Stomach (tissue), 8 donors: ENCODE measurements at regions not wholly inside any gene's neighbourhood (a gene's known extent, or its start where the extent isn't known, plus 50 kb on each side); places are given as distances from the start of the nearest gene placed in this dataset.
"Not testable (repeated sequence)": the region's sequence is repeated elsewhere in the genome, so short reads cannot be mapped to it uniquely, and the experiment has no call there.

ENCODE experiments used
- DNase-seq, 2 donors: peaks; one replicate each; pipeline versions ENCODE4 v3.0.0 to v3.0.0-alpha.2; 2013 to 2019
- H3K27ac ChIP-seq, 5 donors: fragments of 200-600 bp in 4 of 5; sonication (generic) in 4 of 5; one replicate each; pipeline ENCODE4 v1.5.1; 2013 to 2019; ENCODE audit warnings: mild to moderate bottlenecking in 1 of 5, moderate library complexity in 1 of 5
- H3K27me3 ChIP-seq, 3 donors: fragments of 200-600 bp; sonication (generic); one replicate each; pipeline ENCODE4 v1.5.1; 2017 to 2019; ENCODE audit warnings: mixed run types in 1 of 3
- H3K36me3 ChIP-seq, 4 donors: fragments of 200-600 bp; sonication (generic); 1 replicate in 3 of 4; 2 replicates in 1 of 4; pipeline ENCODE4 v1.5.1; 2016 to 2019
- H3K4me1 ChIP-seq, 4 donors: fragments of 200-600 bp; sonication (generic); one replicate each; pipeline ENCODE4 v1.5.1; 2016 to 2019
- H3K4me3 ChIP-seq, 4 donors: fragments of 200-600 bp; sonication (generic) in 3 of 4; one replicate each; pipeline ENCODE4 v1.5.1; 2016 to 2019; ENCODE audit warnings: mild to moderate bottlenecking in 1 of 4
- H3K9me3 ChIP-seq, 4 donors: fragments of 200-600 bp; sonication (generic); one replicate each; pipeline ENCODE4 v1.5.1; 2016 to 2019
- CTCF ChIP-seq, 7 experiments: fragments of 450-650 bp in 4 of 7; fragments of 200-600 bp in 3 of 7; sonication (generic) in 3 of 7; IDR thresholded peaks; one replicate each; pipeline ENCODE4 v1.5.1; 2016 to 2019; ENCODE audit warnings: antibody characterized with exemption in 7 of 7, control low read depth in 2 of 7, mild to moderate bottlenecking in 1 of 7
- EP300 ChIP-seq: sonication (generic); formaldehyde crosslinking; IDR thresholded peaks from one replicate; pipeline ENCODE4 v1.6.1; 2017; ENCODE audit warnings: antibody characterized with exemption
- POLR2A ChIP-seq, 4 donors: fragments of 450-650 bp; IDR thresholded peaks; one replicate each; pipeline ENCODE4 v1.6.1; 2016; ENCODE audit warnings: antibody characterized with exemption in 4 of 4, control low read depth in 2 of 4, mild to moderate bottlenecking in 1 of 4, moderate library complexity in 1 of 4
- POLR2AphosphoS5 ChIP-seq, 3 donors: sonication (generic); formaldehyde crosslinking; IDR thresholded peaks; one replicate each; pipeline ENCODE4 v1.6.1; 2016; ENCODE audit warnings: antibody characterized with exemption in 3 of 3
- WGBS, 5 donors: extraction: QIAGEN DNeasy Blood & Tissue Kit in 3 of 5; methylation state at CpG; one replicate each; pipeline versions ENCODE4 v1.1.5 to v1.1.7; 2013 to 2018; 5-methylcytosine and 5-hydroxymethylcytosine counted together
- intact Hi-C: fragments of 100-400 bp; cut with DNase I; formaldehyde crosslinking; loops from one replicate; pipeline ENCODE4 v1.15.1; 2023; ENCODE audit warnings: low total_unique reads
- donor health status: healthy with polysubstance abuse.
- donor health status: Bipolar disorder and iron deficiency.
- donor health status: healthy.

- Histone ChIP-seq H3K4me1 (no peaks in the 10 kb centered on the region), H3K9me3 (peaks cover 0 to 5% (median 0%) of the 10 kb centered on the region in 4 donors), H3K36me3 (no peaks in the 10 kb centered on the region), H3K27ac (no peak overlapping the region), H3K27me3 (no peaks in the 10 kb centered on the region), H3K4me3 (no peak overlapping the region)
- peak in 1 of 2 donors; percentile 53 for DNase-seq
- WGBS, 5 donors, result 28 to 36% (median 34%) methylated on average over 2 of the region's 2 CpGs
- intact Hi-C loops, result no loop called here
- TF ChIP-seq EP300 (no peak), POLR2A (IDR thresholded peaks at IDR 0.05) (no peak), CTCF (IDR thresholded peaks at IDR 0.05) (no peak), POLR2AphosphoS5 (IDR thresholded peaks at IDR 0.05) (no peak)
Observed at GRCh38 chr14:48703728-48704467, 882.3 kb downstream of the RPS29 start.

GRCh38 chr14:48697362-48697761 lies 888.8 kb downstream of the RPS29 start:
- H3K36me3 ChIP-seq, result not testable (repeated sequence)

GRCh38 chr14:48693793-48694192 lies 892.4 kb downstream of the RPS29 start:
- intact Hi-C loops, result no loop called here
- Histone ChIP-seq H3K27me3 (no peaks in the 10 kb centered on the region), H3K4me1 (no peaks in the 10 kb centered on the region), H3K9me3 (peaks cover 0 to 13% (median 3%) of the 10 kb centered on the region in 4 donors), H3K4me3 (no peak overlapping the region), H3K36me3 (no peaks in the 10 kb centered on the region), H3K27ac (no peak overlapping the region)
- TF ChIP-seq EP300, result no peak
- TF ChIP-seq POLR2AphosphoS5 (IDR thresholded peaks at IDR 0.05), result no peak
- TF ChIP-seq CTCF (IDR thresholded peaks at IDR 0.05), result no peak
- TF ChIP-seq POLR2A (IDR thresholded peaks at IDR 0.05), result no peak
- whole genome bisulfite sequencing, 5 donors, result 16 to 50% (median 36%) methylated on average over 1 of the region's 1 CpG
- no peak for DNase-seq

More at GRCh38 chr14:48697362-48697761, 888.8 kb downstream of the RPS29 start:
- 83 to 91% (median 88%) methylated on average over 6 of the region's 6 CpGs for WGBS, 5 donors
- DNase-seq, intact Hi-C loops, H3K4me1 ChIP-seq, H3K27me3 ChIP-seq, H3K4me3 ChIP-seq, H3K27ac ChIP-seq: not testable (repeated sequence)
- H3K9me3 ChIP-seq, result peaks cover 0 to 13% (median 3%) of the 10 kb centered on the region in 4 donors

- DNase-seq, result no peak
- 78 to 91% (median 89%) methylated on average over 1 of the region's 1 CpG for WGBS, 5 donors
- Histone ChIP-seq H3K4me1 (no peaks in the 10 kb centered on the region), H3K36me3 (no peaks in the 10 kb centered on the region), H3K9me3 (no peaks in the 10 kb centered on the region), H3K27ac (no peak overlapping the region), H3K27me3 (no peaks in the 10 kb centered on the region), H3K4me3 (no peak overlapping the region)
- intact Hi-C loops, result no loop called here
- no peak for TF ChIP-seq POLR2AphosphoS5 (IDR thresholded peaks at IDR 0.05)
- TF ChIP-seq EP300, result no peak
- TF ChIP-seq POLR2A (IDR thresholded peaks at IDR 0.05), result no peak
- TF ChIP-seq CTCF (IDR thresholded peaks at IDR 0.05), result no peak
Observed at GRCh38 chr14:48690349-48690748, 895.8 kb downstream of the RPS29 start.

- WGBS, 5 donors, result 87 to 94% (median 88%) methylated on average over 3 of the region's 3 CpGs
- H3K4me1 ChIP-seq, result no peaks in the 10 kb centered on the region
- no peaks in the 10 kb centered on the region for H3K27me3 ChIP-seq
- H3K4me3 ChIP-seq, result no peak overlapping the region
- TF ChIP-seq CTCF (IDR thresholded peaks at IDR 0.05), result no peak
- TF ChIP-seq POLR2A (IDR thresholded peaks at IDR 0.05), result no peak
- H3K36me3 ChIP-seq, result no peaks in the 10 kb centered on the region
- intact Hi-C loops, result no loop called here
- H3K27ac ChIP-seq, result no peak overlapping the region
- no peak for DNase-seq
- no peaks in the 10 kb centered on the region for H3K9me3 ChIP-seq
Observed at GRCh38 chr14:48686650-48687049, 899.5 kb downstream of the RPS29 start.
